GM10266 (cell line): ENCODE measurements at regions not wholly inside any gene's neighbourhood (a gene's known extent, or its start where the extent isn't known, plus 50 kb on each side); places are given as distances from the start of the nearest gene placed in this dataset.

Experiments
- DNase-seq: peaks from one replicate; pipeline ENCODE4 v3.0.0; 2012; ENCODE audit errors: extremely low spot score
- TF ChIP-seq, protein P1 (sequence below): IDR thresholded peaks from 2 replicates; pipeline ENCODE4 v1.5.1; 2012; ENCODE audit warnings: mild to moderate bottlenecking, low read depth; ENCODE audit not compliant: control insufficient read depth, insufficient read depth; ENCODE audit errors: missing control alignments

DNA sequence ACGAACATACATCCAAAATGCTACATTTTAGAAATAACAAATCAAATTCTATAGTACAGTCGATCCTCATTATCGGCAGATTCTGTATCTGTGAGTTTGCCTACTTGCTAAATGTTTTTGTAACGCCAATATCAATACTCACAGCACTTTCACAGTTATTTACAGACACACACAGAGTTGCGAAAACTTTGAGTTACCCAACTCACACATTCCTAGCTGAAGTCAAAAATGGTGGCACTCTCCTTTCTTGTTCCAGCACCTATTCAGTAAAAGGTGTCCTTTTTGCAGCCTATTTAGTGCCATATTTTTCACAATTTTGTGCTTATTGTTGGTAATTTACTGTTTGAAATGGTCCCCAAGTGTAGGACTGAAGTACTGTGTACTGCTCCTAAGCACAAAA, 161.7 kb downstream of the AKR1D1 start:
- DNase-seq, result no peak
- TF ChIP-seq, protein P1, sequence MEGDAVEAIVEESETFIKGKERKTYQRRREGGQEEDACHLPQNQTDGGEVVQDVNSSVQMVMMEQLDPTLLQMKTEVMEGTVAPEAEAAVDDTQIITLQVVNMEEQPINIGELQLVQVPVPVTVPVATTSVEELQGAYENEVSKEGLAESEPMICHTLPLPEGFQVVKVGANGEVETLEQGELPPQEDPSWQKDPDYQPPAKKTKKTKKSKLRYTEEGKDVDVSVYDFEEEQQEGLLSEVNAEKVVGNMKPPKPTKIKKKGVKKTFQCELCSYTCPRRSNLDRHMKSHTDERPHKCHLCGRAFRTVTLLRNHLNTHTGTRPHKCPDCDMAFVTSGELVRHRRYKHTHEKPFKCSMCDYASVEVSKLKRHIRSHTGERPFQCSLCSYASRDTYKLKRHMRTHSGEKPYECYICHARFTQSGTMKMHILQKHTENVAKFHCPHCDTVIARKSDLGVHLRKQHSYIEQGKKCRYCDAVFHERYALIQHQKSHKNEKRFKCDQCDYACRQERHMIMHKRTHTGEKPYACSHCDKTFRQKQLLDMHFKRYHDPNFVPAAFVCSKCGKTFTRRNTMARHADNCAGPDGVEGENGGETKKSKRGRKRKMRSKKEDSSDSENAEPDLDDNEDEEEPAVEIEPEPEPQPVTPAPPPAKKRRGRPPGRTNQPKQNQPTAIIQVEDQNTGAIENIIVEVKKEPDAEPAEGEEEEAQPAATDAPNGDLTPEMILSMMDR, result no peak

DNA sequence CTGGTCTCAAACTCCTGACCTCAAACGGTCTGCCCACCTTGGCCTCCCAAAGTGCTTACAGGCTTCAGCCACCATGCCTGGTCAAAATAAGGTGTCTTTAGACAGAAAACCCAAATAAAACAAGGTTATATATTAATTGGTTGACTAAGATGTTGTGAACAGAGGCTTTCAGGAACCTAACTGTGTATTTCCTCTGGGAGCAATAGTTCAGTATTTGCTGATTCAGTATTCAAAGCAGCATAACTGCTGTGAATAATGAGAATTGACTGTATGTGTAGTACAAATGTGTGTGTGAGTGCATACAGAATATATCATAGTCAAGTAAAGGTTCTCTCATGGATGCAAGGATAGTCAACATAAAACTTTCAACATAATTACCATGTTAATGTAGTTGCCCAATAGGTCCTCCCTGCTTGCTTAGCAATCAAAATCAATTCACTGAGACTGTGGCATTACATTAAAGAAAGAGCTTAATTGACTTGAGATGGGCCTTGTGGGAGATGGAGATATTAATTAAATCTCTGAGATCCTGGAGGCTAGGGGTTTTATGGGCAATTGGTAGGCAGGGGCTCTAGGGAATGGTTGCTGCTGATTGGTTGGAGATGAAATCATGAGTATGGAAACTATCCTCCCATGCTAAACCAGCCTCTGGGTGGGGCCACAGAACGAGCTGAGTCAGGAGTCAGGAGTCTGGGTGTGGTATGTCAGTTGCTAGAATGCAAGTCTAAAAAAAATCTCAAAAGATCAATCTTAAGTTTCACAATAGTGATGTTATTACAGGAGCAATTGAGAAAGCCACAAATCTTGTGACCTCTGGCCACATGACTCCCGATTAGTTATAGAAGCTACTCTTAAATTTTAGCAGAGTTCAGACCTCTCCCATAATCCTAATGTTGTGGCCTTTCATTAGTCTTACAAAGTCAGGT, 162.7 kb downstream of the AKR1D1 start:
- TF ChIP-seq, protein P1, result no peak
- DNase-seq, result no peak

DNA sequence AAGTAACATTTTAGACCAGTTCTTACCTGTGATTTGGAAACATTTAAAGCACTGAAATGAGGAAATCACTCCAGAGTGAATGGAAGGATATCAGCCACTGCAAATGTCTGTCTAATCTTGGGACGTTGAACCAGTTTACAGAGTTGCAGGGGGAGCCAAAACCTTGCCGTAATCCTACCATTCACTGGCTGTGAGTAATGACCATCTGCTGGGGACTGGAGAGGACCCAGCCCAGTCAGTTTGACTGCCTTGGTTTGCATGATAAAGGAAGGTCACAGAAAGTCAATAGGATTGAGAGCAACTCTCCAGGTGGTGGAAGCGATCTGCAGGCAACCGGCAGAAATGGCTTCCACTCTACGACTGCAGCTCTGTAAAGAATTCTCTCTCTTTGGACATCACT, 167.2 kb downstream of the AKR1D1 start:
- DNase-seq, result no peak
- TF ChIP-seq, protein P1, result no peak

DNA sequence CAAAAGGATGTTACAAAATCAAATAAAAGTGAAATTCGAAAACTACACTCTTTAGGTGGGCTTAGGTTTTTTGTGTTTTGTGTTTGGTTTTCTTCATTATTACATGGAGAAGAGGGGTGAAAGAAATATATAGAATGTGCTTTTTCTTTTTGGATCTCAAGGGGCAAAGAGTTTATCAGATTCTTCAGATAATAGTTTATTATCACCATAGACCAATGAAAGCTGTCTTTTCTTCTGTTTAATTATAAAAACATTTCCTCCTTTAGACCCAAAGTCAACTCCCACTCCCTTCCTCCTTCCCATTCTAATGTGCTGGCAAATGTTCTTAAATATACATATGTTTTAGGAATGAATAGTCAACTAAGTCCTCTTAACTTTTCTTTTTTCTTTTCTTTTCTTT, 167.6 kb downstream of the AKR1D1 start:
- DNase-seq, result no peak
- TF ChIP-seq, protein P1, result no peak

DNA sequence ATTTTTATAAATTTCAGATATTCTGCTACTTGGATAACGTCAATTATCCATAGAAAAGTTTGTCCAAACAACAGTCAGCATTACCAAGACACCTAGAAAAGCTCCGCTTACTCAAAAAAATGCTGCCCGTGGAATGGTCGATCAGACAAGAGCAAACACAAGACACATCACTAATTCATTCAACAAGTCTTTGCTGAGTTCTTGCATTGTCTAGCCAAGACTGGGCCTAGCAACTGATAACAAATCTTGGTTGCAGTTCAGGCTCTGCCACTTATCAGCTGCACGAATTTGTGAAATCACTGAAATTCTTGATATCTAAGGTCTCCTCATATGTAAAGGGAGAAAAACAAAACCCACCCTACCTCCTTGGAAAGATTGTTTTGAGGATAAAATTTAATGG, 168.3 kb downstream of the AKR1D1 start:
- DNase-seq, result no peak
- TF ChIP-seq, protein P1, result no peak

DNA sequence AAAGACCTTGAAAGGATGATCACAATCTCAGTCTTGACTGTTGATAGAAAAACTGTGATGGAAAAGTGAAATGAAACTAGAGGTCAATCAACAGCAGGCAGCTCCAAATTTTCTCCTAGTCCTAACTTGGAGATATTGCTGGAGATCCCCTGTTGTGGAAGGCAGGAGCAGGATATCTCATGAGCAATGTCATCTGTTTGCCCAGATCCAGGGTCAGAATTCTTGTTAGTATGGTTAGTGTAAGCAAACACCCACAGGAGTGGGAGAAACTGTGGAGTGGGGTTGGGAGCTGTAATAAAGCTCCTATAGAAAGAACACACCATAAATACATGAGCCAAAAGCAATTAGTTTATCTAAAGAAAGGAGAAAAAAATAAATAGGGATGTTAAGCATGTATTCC, 169.0 kb downstream of the AKR1D1 start:
- DNase-seq, result no peak
- TF ChIP-seq, protein P1, result no peak

DNA sequence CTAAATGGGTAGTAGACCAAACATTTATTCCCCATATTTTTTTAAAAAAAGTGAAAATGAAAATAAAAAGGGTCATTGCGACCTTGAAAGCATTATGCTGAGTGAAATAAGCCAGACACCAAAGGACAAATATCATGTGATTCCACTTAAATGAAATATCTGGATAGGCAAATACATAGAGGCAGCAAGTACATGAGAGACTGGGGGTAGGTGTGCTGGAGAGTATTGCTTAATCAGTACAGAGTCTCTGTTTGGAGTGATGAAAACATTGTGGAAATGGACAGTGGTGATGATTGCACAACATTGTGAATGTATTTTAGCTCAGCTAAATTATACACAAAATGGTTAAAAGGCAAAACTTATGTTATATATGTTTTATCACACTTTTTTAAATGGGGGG, 169.4 kb downstream of the AKR1D1 start:
- TF ChIP-seq, protein P1, result no peak
- DNase-seq, result no peak
